WI38 (cell line): ENCODE measurements at regions not wholly inside any gene's neighbourhood (a gene's known extent, or its start where the extent isn't known, plus 50 kb on each side); places are given as distances from the start of the nearest gene placed in this dataset.

Experiments used
- H3K4me3 ChIP-seq: 2 replicates; pipeline ENCODE4 v1.5.1; 2011; ENCODE audit warnings: low read depth, mild to moderate bottlenecking, control low read depth, low read length
- CTCF ChIP-seq: IDR thresholded peaks from 2 replicates; pipeline ENCODE4 v1.5.1; 2012; ENCODE audit warnings: low read depth, mild to moderate bottlenecking, control low read depth, low read length

- no peak overlapping the region for H3K4me3 ChIP-seq
- no peak for TF ChIP-seq CTCF
Measured at GRCh38 chr3:28891485-28891884, 389.4 kb upstream of the RBMS3 start.

GRCh38 chr3:28900301-28900700 is 380.6 kb upstream of the RBMS3 start:
- no peak overlapping the region for H3K4me3 ChIP-seq
- no peak for TF ChIP-seq CTCF

- no peak for TF ChIP-seq CTCF
- no peak overlapping the region for H3K4me3 ChIP-seq
Measured at GRCh38 chr3:28901018-28901417, 379.9 kb upstream of the RBMS3 start.

GRCh38 chr3:28903171-28903601 is 377.7 kb upstream of the RBMS3 start:
- no peak overlapping the region for H3K4me3 ChIP-seq
- no peak for TF ChIP-seq CTCF

GRCh38 chr3:28905798-28906197 is 375.1 kb upstream of the RBMS3 start:
- TF ChIP-seq CTCF: no peak
- H3K4me3 ChIP-seq: no peak overlapping the region

- no peak for TF ChIP-seq CTCF
- no peak overlapping the region for H3K4me3 ChIP-seq
Measured at GRCh38 chr3:28906561-28907310, 374.1 kb upstream of the RBMS3 start.

- no peak for TF ChIP-seq CTCF
- H3K4me3 ChIP-seq: no peak overlapping the region
Measured at GRCh38 chr3:28907616-28908015, 373.3 kb upstream of the RBMS3 start.
